ENCODE measurements at regions not wholly inside any gene's neighbourhood (a gene's known extent, or its start where the extent isn't known, plus 50 kb on each side); places are given as distances from the start of the nearest gene placed in this dataset.

- Mint-ChIP-seq H3K4me3 (ENCODE audit: unreplicated experiment) (no peak overlapping the region), H3K27ac (ENCODE audit: unreplicated experiment) (no peak overlapping the region), H3K4me1 (ENCODE audit: unreplicated experiment) (peaks cover 4% of the 10 kb centered on the region), H3K9me3 (ENCODE audit: unreplicated experiment) (no peaks in the 10 kb centered on the region), H3K27me3 (ENCODE audit: unreplicated experiment) (no peaks in the 10 kb centered on the region), H3K36me3 (ENCODE audit: low read depth, unreplicated experiment) (no peaks in the 10 kb centered on the region)
- DNase-seq (ENCODE audit: low spot score): no peak
- TF ChIP-seq, protein P1, sequence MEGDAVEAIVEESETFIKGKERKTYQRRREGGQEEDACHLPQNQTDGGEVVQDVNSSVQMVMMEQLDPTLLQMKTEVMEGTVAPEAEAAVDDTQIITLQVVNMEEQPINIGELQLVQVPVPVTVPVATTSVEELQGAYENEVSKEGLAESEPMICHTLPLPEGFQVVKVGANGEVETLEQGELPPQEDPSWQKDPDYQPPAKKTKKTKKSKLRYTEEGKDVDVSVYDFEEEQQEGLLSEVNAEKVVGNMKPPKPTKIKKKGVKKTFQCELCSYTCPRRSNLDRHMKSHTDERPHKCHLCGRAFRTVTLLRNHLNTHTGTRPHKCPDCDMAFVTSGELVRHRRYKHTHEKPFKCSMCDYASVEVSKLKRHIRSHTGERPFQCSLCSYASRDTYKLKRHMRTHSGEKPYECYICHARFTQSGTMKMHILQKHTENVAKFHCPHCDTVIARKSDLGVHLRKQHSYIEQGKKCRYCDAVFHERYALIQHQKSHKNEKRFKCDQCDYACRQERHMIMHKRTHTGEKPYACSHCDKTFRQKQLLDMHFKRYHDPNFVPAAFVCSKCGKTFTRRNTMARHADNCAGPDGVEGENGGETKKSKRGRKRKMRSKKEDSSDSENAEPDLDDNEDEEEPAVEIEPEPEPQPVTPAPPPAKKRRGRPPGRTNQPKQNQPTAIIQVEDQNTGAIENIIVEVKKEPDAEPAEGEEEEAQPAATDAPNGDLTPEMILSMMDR (IDR thresholded peaks at IDR 0.05; ENCODE audit: unreplicated experiment): no peak
These were observed 441.7 kb downstream of the FUT8 start for GRCh38 chr14:65854215-65854614.

- H3K27ac Mint-ChIP-seq (ENCODE audit: unreplicated experiment): no peak overlapping the region
- H3K4me3 Mint-ChIP-seq (ENCODE audit: unreplicated experiment): no peak overlapping the region
- no peaks in the 10 kb centered on the region for H3K9me3 Mint-ChIP-seq (ENCODE audit: unreplicated experiment)
- no peaks in the 10 kb centered on the region for H3K36me3 Mint-ChIP-seq (ENCODE audit: low read depth, unreplicated experiment)
- peaks cover 3% of the 10 kb centered on the region for H3K27me3 Mint-ChIP-seq (ENCODE audit: unreplicated experiment)
- TF ChIP-seq, protein P1 (IDR thresholded peaks at IDR 0.05; ENCODE audit: unreplicated experiment): no peak
- no peak for DNase-seq (ENCODE audit: low spot score)
- peaks cover 4% of the 10 kb centered on the region for H3K4me1 Mint-ChIP-seq (ENCODE audit: unreplicated experiment)
These were observed 448.6 kb downstream of the FUT8 start for GRCh38 chr14:65860956-65861611.

DNA sequence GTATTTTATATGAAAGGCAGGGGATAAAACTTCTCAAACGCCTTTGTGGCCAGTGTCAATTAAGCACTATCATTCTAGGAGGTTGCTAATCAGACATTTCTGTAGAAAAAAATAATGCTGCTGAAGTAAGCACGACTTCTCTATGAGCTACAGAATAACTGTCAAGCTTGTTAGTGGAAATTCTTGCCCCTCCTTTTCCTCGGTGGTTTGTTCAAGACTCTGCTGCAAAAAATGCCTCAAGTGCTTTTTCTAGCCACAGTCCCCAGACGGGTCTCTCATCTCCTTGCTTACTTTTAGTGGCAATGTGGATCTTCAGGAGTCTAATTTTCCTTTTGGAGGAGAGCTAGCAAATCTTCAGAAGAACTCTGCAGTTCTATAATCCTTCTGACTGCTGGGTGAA, 452.0 kb downstream of the FUT8 start:
- no peaks in the 10 kb centered on the region for H3K9me3 Mint-ChIP-seq (ENCODE audit: unreplicated experiment)
- TF ChIP-seq, protein P1 (IDR thresholded peaks at IDR 0.05; ENCODE audit: unreplicated experiment): no peak
- peaks cover 3% of the 10 kb centered on the region for H3K27me3 Mint-ChIP-seq (ENCODE audit: unreplicated experiment)
- DNase-seq (ENCODE audit: low spot score): no peak
- no peak overlapping the region for H3K4me3 Mint-ChIP-seq (ENCODE audit: unreplicated experiment)
- H3K27ac Mint-ChIP-seq (ENCODE audit: unreplicated experiment): no peak overlapping the region
- H3K4me1 Mint-ChIP-seq (ENCODE audit: unreplicated experiment): peaks cover 4% of the 10 kb centered on the region
- no peaks in the 10 kb centered on the region for H3K36me3 Mint-ChIP-seq (ENCODE audit: low read depth, unreplicated experiment)

- TF ChIP-seq, protein P1 (IDR thresholded peaks at IDR 0.05; ENCODE audit: unreplicated experiment): no peak
- Mint-ChIP-seq H3K36me3 (ENCODE audit: low read depth, unreplicated experiment) (no peaks in the 10 kb centered on the region), H3K4me1 (ENCODE audit: unreplicated experiment) (peaks cover 4% of the 10 kb centered on the region), H3K9me3 (ENCODE audit: unreplicated experiment) (no peaks in the 10 kb centered on the region), H3K27ac (ENCODE audit: unreplicated experiment) (no peak overlapping the region), H3K27me3 (ENCODE audit: unreplicated experiment) (peaks cover 3% of the 10 kb centered on the region), H3K4me3 (ENCODE audit: unreplicated experiment) (no peak overlapping the region)
- DNase-seq (ENCODE audit: low spot score): no peak
These were observed 452.5 kb downstream of the FUT8 start for GRCh38 chr14:65864984-65865383.

DNA sequence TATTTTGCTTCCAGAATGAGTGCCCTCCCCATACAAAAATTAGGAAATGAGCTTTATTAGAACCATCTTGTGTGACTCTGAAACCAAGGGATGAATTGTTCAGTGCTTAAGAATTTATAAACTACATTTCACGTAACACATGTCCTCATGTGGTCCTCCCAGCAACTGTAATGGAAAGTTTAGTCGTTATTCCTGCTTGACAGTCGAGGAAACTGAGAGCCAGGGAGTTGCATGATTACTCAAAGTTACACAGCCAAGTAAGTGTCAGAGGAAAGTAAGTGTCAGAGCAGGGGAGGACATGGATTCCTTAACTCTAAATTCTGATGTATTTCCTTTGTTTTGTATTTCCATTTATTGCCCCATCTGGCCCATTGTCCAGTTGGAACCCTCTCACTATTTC, 453.9 kb downstream of the FUT8 start:
- TF ChIP-seq, protein P1 (IDR thresholded peaks at IDR 0.05; ENCODE audit: unreplicated experiment): no peak
- no peaks in the 10 kb centered on the region for H3K36me3 Mint-ChIP-seq (ENCODE audit: low read depth, unreplicated experiment)
- H3K27me3 Mint-ChIP-seq (ENCODE audit: unreplicated experiment): peaks cover 3% of the 10 kb centered on the region
- H3K27ac Mint-ChIP-seq (ENCODE audit: unreplicated experiment): no peak overlapping the region
- no peak for DNase-seq (ENCODE audit: low spot score)
- H3K4me1 Mint-ChIP-seq (ENCODE audit: unreplicated experiment): peaks cover 4% of the 10 kb centered on the region
- no peak overlapping the region for H3K4me3 Mint-ChIP-seq (ENCODE audit: unreplicated experiment)
- H3K9me3 Mint-ChIP-seq (ENCODE audit: unreplicated experiment): no peaks in the 10 kb centered on the region
